Activated CD8-positive, alpha-beta memory T cell treated with anti-CD3 and anti-CD28 coated beads for 36 hours (primary cell): ENCODE measurements at regions not wholly inside any gene's neighbourhood (a gene's known extent, or its start where the extent isn't known, plus 50 kb on each side); places are given as distances from the start of the nearest gene placed in this dataset.

Experiments used
- CTCF ChIA-PET: fragments of 350-600 bp; sonication (Branson Sonifier 250); formaldehyde crosslinking; loops from one replicate; lab custom pipeline; 2021; ENCODE audit warnings: antibody characterized with exemption; lab: Charles Lee
- POLR2A ChIA-PET: fragments of 350-600 bp; sonication (Branson Sonifier 250); formaldehyde crosslinking; loops from one replicate; lab custom pipeline; 2021; ENCODE audit warnings: antibody characterized with exemption; lab: Charles Lee

DNA sequence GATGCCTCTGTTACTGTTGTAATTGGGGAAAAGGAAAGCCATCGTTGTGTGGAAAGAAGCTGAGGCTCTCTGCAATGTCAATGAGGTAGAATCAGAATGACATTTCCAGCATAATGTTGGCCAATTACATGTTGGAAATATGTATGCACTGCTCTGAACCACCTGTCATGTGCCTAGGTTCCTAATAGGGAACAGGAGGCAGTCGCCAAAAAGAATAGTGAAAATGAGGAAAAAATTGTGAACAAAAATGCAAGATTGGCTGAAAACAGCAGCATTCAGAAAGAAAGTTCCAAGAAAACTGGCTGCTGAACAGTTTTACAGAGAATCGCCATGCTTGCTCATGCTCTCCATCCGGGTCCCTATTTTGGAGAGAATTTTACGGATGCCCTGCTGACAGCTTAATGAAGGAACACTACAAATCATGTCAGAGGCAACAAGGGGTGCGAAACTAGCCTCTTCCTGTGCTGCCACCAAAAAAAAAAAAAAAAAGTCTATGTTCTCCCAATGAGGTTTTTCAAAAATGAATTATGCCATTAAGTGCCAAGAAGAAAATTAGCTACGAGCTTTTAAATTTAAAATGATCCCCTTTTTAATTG, 305.9 kb upstream of the ARRDC4 start:
- POLR2A ChIA-PET: no interaction called here
- CTCF ChIA-PET: no interaction called here

- ChIA-PET CTCF (no interaction called here), POLR2A (no interaction called here)
Observed at GRCh38 chr15:97661796-97662195, 298.7 kb upstream of the ARRDC4 start.

- ChIA-PET CTCF (no interaction called here), POLR2A (no interaction called here)
Observed at GRCh38 chr15:97672586-97672985, 287.9 kb upstream of the ARRDC4 start.

GRCh38 chr15:97678656-97679055, 281.8 kb upstream of the ARRDC4 start:
- ChIA-PET CTCF (no interaction called here), POLR2A (no interaction called here)

GRCh38 chr15:97679106-97679688, 281.3 kb upstream of the ARRDC4 start:
- CTCF ChIA-PET: no interaction called here

GRCh38 chr15:97680606-97681220, 279.8 kb upstream of the ARRDC4 start:
- CTCF ChIA-PET: no interaction called here
- POLR2A ChIA-PET: no interaction called here

More at GRCh38 chr15:97679106-97679688, 281.3 kb upstream of the ARRDC4 start:
- POLR2A ChIA-PET: no interaction called here

GRCh38 chr15:97683831-97684230, 276.7 kb upstream of the ARRDC4 start:
- ChIA-PET POLR2A (no interaction called here), CTCF (no interaction called here)

DNA sequence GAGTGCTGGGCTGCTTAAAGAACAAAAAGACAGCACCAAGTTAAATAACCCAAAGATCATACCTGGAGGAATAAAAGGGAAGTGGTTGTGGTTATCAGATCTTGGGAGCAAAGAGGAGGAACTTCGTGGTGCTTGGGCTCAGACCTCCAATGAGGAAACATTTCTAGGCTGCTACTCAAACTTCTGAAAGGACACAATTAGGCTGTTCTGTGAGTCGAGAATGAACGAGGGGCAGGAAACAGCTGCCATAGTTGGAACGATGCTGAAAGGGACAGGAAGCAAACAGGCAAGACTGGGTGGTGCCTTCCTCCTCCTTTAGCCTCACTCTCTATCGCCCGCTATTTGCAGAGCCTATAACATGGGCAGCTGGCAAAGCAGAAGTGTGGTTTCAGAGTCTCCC, 276.3 kb upstream of the ARRDC4 start:
- ChIA-PET POLR2A (no interaction called here), CTCF (no interaction called here)

DNA sequence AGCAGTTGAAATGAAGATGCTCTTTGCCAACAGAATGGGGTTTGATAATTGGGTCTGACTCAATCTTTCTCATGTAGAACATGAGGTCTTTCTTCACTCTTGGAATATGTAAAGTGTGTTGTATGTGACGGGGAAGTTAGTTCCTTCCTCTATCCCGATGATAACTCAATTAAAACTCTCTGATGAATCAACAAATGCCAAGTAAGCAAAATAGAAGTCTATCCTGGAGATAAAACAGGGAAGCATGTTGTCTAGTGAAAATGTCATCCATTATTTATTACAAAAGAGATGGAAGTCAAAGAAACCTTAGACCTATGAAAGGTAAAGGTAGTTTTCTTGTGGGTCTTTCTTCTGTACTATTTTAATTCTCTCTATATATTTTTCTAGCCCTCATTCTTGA, 274.2 kb upstream of the ARRDC4 start:
- ChIA-PET CTCF (no interaction called here), POLR2A (no interaction called here)

DNA sequence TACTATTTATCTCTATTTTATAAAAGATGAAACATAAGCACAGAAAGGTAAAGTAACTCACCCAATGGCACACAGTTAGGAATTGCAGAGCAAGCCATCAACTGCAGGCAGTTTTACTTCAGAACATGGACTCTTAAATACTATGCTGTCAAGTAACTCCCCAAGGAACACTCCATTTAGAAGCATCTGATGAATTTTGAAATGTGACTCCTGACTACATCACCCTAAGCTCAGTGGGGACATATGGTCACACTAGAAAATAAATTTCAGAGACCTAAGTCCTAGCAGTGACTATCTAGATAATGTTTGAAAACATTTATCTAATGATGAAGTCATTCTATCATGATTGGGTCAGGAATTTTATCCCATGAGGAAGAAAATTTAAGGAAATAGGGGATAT, 272.8 kb upstream of the ARRDC4 start:
- CTCF ChIA-PET: no interaction called here
- POLR2A ChIA-PET: no interaction called here

DNA sequence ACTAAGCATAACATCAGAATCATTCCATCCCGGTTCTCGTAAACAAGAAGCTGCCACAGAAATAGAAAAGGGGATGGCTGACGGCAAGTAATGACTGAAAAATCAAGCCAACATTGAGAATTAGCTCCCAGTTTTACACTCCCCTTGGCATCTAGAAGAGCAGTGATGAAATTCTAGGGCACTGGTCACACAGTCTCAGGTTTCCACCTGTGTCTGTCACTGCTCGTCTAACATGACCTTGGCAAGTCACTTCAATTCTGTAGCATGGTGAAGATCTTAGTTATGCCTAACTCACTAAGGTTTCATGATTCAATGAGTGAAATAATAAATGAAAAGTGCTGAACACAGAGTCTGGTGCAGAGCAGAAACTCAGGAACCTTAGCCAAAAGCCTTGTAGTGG, 272.3 kb upstream of the ARRDC4 start:
- POLR2A ChIA-PET: no interaction called here
- CTCF ChIA-PET: no interaction called here

GRCh38 chr15:97688886-97689285, 271.6 kb upstream of the ARRDC4 start:
- ChIA-PET POLR2A (no interaction called here), CTCF (no interaction called here)

DNA sequence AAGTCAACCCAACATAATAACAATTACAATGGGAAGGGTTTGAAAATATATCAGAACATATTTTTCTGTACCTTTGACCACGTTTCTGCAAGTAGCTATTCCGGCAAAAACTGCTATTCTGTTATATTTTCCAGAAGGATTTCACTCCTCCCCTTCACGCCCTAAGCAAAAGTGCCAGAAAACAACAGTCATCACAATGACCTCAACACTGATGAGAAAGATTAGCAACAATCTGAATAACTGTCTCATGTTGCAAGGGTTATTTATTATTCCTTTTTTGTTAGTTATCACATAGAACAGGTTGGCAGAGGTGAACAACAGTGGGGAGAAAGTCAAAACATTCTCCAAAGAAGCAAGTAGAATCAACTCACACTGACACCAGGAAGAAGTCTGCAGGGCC, 269.4 kb upstream of the ARRDC4 start:
- ChIA-PET POLR2A (no interaction called here), CTCF (no interaction called here)

- POLR2A ChIA-PET: no interaction called here
- CTCF ChIA-PET: no interaction called here
Observed at GRCh38 chr15:97691799-97692198, 268.7 kb upstream of the ARRDC4 start.

DNA sequence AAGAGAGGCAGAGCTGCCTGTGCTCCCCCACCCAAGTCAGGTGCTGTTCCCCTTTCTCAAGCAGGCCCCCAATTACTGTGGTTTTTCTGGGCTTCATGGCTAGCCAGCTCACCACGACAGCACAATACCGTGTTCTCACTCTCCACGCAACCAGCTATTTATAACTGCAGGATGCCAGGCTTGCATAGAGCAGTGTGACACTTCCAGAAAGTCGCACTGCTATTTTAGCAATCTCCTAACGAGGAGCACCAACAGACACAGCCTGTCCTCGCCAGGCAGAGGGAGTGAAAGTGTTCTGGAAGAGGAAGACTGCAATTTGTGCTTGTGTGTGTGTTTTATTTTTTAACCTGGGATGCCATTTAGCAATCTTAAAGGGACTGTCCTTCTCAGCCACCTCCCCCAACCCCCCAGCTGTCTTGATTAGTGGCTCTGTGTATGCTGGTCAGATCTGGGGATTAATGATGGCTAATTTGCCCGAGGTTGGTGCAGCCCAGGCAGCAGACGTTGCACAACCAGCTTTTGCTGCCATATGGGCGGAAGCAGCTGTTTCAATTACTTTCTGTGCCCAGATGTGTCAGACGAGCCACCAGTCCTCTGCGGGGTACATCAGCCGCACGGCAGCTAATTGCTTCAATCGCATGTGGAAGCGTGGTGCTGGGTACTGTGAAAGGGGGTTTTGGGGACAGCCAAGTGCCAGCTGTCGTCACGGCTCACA, 268.0 kb upstream of the ARRDC4 start:
- ChIA-PET POLR2A (no interaction called here), CTCF (no interaction called here)

DNA sequence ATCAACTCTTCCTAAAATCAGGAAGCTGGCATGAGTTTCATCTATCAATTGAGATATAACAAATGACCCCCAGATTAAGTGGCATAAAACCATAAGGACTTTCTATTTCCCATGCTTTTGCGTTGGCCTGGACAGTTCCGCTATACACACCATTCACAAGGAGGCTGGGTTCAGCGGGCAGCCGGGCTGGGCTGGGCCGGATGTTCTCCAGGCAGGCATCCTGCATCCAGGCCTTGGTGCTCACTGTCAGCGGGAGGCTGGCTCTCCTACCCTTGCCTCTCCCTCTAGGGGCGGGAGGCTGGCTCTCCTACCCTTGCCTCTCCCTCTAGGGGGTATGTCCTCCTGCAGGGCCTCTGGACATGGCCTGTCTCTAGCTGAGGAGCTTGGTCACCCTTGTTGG, 266.0 kb upstream of the ARRDC4 start:
- ChIA-PET POLR2A (no interaction called here), CTCF (no interaction called here)

DNA sequence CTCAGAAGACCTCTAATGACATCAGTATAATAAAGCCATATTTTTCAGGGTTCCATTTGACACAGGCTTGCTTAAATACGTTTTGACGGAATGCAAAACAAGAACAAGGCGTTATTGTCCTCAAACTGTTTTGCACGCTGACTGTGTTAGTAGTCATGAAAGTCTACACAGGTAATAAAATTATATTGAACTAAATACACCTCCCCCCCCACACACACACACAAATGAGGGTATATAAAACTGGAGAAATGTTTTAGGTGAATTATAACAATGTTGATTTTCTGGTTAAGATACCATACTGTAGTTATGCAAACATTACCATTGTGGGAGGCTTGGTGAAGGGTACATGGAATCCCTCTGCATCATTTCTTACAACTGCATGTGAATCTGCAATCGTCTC, 257.1 kb upstream of the ARRDC4 start:
- CTCF ChIA-PET: no interaction called here
- POLR2A ChIA-PET: no interaction called here

- POLR2A ChIA-PET: no interaction called here
- CTCF ChIA-PET: no interaction called here
Observed at GRCh38 chr15:97706059-97706458, 254.4 kb upstream of the ARRDC4 start.

GRCh38 chr15:97708252-97708651, 252.3 kb upstream of the ARRDC4 start:
- ChIA-PET POLR2A (no interaction called here), CTCF (no interaction called here)

DNA sequence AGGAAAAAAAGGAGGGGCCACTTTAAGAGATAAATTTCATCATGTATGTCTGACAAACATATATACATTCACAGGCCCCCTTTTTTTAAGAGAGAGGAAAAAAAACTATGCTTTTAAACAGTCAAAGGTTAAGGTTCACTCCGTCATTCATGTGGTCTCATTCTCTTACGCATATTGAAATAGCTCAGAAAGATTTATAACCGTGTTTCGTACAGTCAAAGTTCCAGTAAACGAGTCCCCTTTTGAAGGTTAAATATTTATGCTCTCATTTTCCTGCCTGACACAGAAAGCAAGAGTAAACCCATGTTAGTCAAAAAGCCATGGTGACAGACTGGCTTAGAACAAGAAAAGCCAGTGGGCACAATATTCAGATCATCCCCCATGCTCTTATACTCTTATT, 248.0 kb upstream of the ARRDC4 start:
- POLR2A ChIA-PET: no interaction called here
- CTCF ChIA-PET: no interaction called here

DNA sequence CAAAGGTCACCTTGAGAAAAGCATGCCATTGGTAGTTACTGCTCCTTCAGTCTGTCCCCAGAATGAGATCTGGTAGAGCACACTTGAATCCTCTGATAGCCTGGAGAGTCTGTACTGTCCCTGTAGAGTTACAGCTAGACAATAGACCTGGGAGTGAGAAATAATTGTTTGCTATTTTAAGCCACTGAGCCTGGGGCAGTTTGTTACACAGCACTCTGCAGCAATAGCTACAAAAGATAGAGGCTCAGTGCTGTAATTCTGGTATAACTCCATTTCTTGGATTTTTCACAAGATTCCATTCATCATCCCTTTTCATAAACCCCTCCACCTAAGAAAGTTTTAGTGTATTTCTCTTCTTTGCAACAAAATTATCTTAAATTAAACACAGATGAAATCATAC, 242.7 kb upstream of the ARRDC4 start:
- CTCF ChIA-PET: no interaction called here
- POLR2A ChIA-PET: no interaction called here
